DND-41 (cell line): ENCODE measurements at regions not wholly inside any gene's neighbourhood (a gene's known extent, or its start where the extent isn't known, plus 50 kb on each side); places are given as distances from the start of the nearest gene placed in this dataset.

Experiments used
- ATAC-seq: fragments of 200-7000 bp; cut with Tn5 transposase; 3 replicates; pipeline ENCODE4 v1.9.1; 2021; ENCODE audit warnings: low read depth; ENCODE audit not compliant: insufficient read depth
- DNase-seq: peaks from one replicate; pipeline ENCODE4 v3.0.0-alpha.2; 2020
- H2AFZ ChIP-seq: 2 replicates; pipeline ENCODE4 v1.6.0; 2012; ENCODE audit warnings: low read depth, low read length
- H3K27ac ChIP-seq: 2 replicates; pipeline ENCODE4 v1.5.1; 2012; ENCODE audit warnings: low read length, inconsistent platforms
- H3K27me3 ChIP-seq: fragments of 200-600 bp; sonication (generic); 2 replicates; pipeline ENCODE4 v1.6.0; 2012; ENCODE audit warnings: low read length, mild to moderate bottlenecking, inconsistent platforms; ENCODE audit not compliant: insufficient read depth, poor library complexity
- H3K36me3 ChIP-seq: 2 replicates; pipeline ENCODE4 v1.5.1; 2012; ENCODE audit warnings: low read length, inconsistent platforms; ENCODE audit not compliant: insufficient read depth
- H3K4me1 ChIP-seq: 2 replicates; pipeline ENCODE4 v1.5.1; 2012; ENCODE audit warnings: mild to moderate bottlenecking, low read length; ENCODE audit not compliant: insufficient read depth
- H3K4me2 ChIP-seq: 2 replicates; pipeline ENCODE4 v1.6.0; 2012; ENCODE audit warnings: mild to moderate bottlenecking, moderate library complexity, low read length, inconsistent platforms; ENCODE audit not compliant: insufficient read depth
- H3K4me3 ChIP-seq, 2 experiments: fragments of 200-600 bp in 1 of 2; shearing (Covaris generic) in 1 of 2; 2 replicates each; pipeline ENCODE4 v1.5.1; 2012 to 2016; ENCODE audit warnings: inconsistent platforms in 2 of 2, low read length in 2 of 2, mild to moderate bottlenecking in 2 of 2, low read depth in 1 of 2, moderate library complexity in 1 of 2
- H3K79me2 ChIP-seq: 2 replicates; pipeline ENCODE4 v1.6.0; 2012; ENCODE audit warnings: low read length, inconsistent platforms; ENCODE audit not compliant: insufficient read depth
- H3K9ac ChIP-seq: 2 replicates; pipeline ENCODE4 v1.6.0; 2012; ENCODE audit warnings: low read depth, mild to moderate bottlenecking, inconsistent platforms, low read length, moderate library complexity
- H3K9me3 ChIP-seq: 2 replicates; pipeline ENCODE4 v1.5.1; 2012; ENCODE audit warnings: low read length, moderate library complexity, mild to moderate bottlenecking, inconsistent platforms; ENCODE audit not compliant: insufficient read depth, severe bottlenecking
- H4K20me1 ChIP-seq: 2 replicates; pipeline ENCODE4 v1.6.0; 2012; ENCODE audit warnings: low read length; ENCODE audit not compliant: insufficient read depth
- EZH2 ChIP-seq: IDR thresholded peaks from 3 replicates; pipeline ENCODE4 v1.6.1; 2012; ENCODE audit warnings: borderline replicate concordance, low read depth, mild to moderate bottlenecking, moderate library complexity, low read length, inconsistent platforms; ENCODE audit not compliant: severe bottlenecking
- TF ChIP-seq, protein P1 (sequence below): IDR thresholded peaks from 2 replicates; pipeline ENCODE4 v1.5.1; 2012; ENCODE audit warnings: borderline replicate concordance, low read length, moderate library complexity, mild to moderate bottlenecking; ENCODE audit not compliant: poor library complexity, severe bottlenecking; ENCODE audit errors: extremely low read depth

- Histone ChIP-seq H3K27me3 (no peaks in the 10 kb centered on the region), H3K9me3 (no peaks in the 10 kb centered on the region), H3K36me3 (no peaks in the 10 kb centered on the region), H3K9ac (no peak overlapping the region), H3K4me2 (no peak overlapping the region), H2AFZ (no peak overlapping the region), H3K79me2 (no peaks in the 10 kb centered on the region), H3K4me1 (no peaks in the 10 kb centered on the region), H4K20me1 (no peaks in the 10 kb centered on the region), H3K4me3 (no peak overlapping the region), H3K27ac (no peak overlapping the region)
- ATAC-seq = no peak
- TF ChIP-seq, protein P1, sequence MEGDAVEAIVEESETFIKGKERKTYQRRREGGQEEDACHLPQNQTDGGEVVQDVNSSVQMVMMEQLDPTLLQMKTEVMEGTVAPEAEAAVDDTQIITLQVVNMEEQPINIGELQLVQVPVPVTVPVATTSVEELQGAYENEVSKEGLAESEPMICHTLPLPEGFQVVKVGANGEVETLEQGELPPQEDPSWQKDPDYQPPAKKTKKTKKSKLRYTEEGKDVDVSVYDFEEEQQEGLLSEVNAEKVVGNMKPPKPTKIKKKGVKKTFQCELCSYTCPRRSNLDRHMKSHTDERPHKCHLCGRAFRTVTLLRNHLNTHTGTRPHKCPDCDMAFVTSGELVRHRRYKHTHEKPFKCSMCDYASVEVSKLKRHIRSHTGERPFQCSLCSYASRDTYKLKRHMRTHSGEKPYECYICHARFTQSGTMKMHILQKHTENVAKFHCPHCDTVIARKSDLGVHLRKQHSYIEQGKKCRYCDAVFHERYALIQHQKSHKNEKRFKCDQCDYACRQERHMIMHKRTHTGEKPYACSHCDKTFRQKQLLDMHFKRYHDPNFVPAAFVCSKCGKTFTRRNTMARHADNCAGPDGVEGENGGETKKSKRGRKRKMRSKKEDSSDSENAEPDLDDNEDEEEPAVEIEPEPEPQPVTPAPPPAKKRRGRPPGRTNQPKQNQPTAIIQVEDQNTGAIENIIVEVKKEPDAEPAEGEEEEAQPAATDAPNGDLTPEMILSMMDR = no peak
- TF ChIP-seq EZH2 = no peak
- no peak for DNase-seq
These were observed 396.5 kb downstream of the DCAF12L2 start for GRCh38 chrX:125769628-125770027.

- DNase-seq (no peak), ATAC-seq (no peak)
- H3K4me3 ChIP-seq = no peak overlapping the region
- H2AFZ ChIP-seq = no peak overlapping the region
- H3K4me1 ChIP-seq = no peaks in the 10 kb centered on the region
- no peaks in the 10 kb centered on the region for H3K9me3 ChIP-seq
- H3K27ac ChIP-seq = no peak overlapping the region
- H3K79me2 ChIP-seq = no peaks in the 10 kb centered on the region
- TF ChIP-seq, protein P1 = no peak
- no peak for TF ChIP-seq EZH2
- no peaks in the 10 kb centered on the region for H4K20me1 ChIP-seq
- no peaks in the 10 kb centered on the region for H3K27me3 ChIP-seq
- H3K36me3 ChIP-seq = no peaks in the 10 kb centered on the region
- no peak overlapping the region for H3K9ac ChIP-seq
- H3K4me2 ChIP-seq = no peak overlapping the region
These were observed 387.8 kb downstream of the DCAF12L2 start for GRCh38 chrX:125778261-125778660.

GRCh38 chrX:125782184-125782583 lies 383.9 kb downstream of the DCAF12L2 start:
- DNase-seq = no peak
- ATAC-seq = no peak

More at GRCh38 chrX:125782184-125782583, 383.9 kb downstream of the DCAF12L2 start:
- H3K27ac ChIP-seq = no peak overlapping the region
- H3K27me3 ChIP-seq = no peaks in the 10 kb centered on the region
- H3K36me3 ChIP-seq = no peaks in the 10 kb centered on the region
- no peak overlapping the region for H3K4me2 ChIP-seq
- H3K79me2 ChIP-seq = no peaks in the 10 kb centered on the region
- no peak overlapping the region for H3K9ac ChIP-seq
- no peaks in the 10 kb centered on the region for H3K9me3 ChIP-seq
- H2AFZ ChIP-seq = no peak overlapping the region
- no peaks in the 10 kb centered on the region for H4K20me1 ChIP-seq
- H3K4me1 ChIP-seq = no peaks in the 10 kb centered on the region
- TF ChIP-seq, protein P1 = no peak
- TF ChIP-seq EZH2 = no peak
- H3K4me3 ChIP-seq = no peak overlapping the region
